NCI-H446 (cell line): ENCODE measurements at regions not wholly inside any gene's neighbourhood (a gene's known extent, or its start where the extent isn't known, plus 50 kb on each side); places are given as distances from the start of the nearest gene placed in this dataset.

Experiments
- DNase-seq, 2 experiments: peaks; one replicate each; lab custom pipeline; 2025; lab: John Stamatoyannopoulos, UW

DNA sequence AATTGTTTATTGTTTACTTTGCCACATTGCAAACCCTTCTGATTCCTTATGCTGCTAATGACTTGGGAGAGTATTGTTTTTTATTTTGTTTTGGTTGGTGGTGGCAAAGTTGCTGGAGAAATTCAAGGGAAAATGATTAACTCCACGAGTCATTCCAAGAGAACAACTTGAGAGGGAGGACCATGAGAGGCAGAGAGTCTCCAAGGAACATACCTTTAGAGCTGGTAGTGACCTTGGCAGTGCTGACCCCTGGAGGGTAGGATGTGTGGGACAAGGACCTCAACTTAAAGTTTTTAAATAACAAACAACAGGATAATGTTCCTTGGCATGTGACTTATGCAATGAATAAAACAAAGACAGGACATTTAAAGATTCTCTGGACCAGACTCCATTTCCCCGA lies 139.7 kb downstream of the LRRC70 start:
- no peak for DNase-seq

DNA sequence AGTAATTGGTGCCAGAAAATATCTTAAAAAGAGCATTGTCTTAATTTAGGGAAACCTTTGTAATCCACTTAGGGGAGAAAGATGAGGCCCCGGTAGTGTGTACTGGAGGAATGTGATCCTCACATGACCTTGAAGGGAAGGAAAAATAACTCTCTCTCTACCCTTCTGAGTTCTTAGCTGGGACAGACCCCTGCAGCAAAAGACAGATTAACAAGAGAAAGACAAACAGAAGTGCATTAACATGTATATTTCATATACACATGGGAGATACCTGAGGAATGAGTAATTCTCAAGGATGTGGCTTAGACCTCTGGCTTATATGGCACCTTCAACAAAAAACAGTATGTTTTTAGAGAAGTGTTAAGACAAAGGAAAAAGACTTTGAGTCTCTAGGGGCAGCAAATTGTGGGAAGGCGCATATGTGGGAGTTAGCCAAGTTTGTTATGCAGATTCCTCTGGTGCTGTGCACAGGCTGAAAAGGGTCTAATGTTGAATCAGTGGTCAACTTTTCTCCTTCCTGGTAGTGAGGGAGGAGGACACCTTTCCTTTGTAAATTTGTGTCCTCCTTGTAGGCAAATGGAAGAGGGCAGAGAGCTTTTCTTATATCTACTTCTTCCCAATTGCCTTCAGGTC lies 138.8 kb downstream of the LRRC70 start:
- DNase-seq, result no peak

DNA sequence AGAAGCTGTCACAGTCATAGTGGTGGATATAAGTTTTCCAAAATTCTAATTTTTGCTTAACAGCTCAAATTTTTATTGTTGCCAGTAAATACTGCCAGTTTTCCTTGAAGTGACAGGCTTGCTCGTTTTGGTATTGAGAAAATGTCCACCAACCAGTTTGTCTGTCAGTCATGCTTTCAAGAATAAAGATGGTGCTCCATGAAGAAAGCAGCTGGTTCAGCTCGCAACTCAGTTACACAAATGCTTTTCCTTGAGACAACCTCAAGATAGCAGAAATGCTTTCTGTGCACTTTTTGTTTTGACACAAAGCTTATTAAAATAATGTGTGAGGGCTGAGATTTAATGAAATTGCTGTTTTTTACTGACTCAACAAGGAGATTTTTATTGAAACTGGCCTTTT lies 135.7 kb downstream of the LRRC70 start:
- DNase-seq, result no peak

DNA sequence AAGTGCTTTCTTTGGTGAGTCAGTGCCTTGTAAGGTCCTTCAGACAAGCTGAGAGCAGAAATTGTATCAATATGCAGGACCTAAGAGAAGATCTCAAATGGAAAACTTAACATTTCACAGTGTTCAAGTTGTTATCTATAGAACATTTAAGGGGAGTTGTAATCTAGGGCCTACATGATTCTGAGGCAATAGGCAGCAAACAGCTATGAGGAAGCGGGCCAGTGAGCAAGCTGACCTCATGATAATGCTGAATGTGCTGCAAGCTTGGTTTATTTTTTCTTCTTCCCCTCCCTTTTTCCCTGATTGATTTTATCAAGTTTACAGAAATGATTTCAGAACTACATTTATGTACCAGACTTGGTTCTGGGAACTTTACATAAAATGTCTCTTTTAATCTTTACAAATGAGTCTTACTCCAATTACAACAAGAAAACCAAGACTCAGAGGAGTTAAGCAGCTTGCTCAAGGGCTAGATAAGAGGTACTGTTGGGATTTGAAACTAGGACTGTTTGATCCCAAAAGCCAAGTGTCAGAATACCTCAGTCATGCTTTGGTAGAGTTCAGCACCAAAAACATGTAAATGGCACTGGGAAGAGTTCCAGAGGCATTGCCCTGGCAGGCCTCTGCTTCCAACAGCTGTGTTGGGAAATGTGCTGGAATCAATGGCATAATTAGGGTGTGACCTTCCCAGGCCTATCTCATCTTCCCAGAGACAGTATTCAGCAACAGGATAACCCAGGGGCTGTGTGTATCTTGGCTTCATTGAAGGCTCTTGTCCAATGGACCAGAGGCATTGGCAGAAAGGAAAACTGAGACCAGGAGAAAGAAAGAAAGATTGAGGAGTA lies 130.1 kb downstream of the LRRC70 start:
- DNase-seq, result no peak

- no peak for DNase-seq
Observed at GRCh38 chr5:62707563-62707962, 128.9 kb downstream of the LRRC70 start.

GRCh38 chr5:62707131-62707530 lies 128.5 kb downstream of the LRRC70 start:
- no peak for DNase-seq

DNA sequence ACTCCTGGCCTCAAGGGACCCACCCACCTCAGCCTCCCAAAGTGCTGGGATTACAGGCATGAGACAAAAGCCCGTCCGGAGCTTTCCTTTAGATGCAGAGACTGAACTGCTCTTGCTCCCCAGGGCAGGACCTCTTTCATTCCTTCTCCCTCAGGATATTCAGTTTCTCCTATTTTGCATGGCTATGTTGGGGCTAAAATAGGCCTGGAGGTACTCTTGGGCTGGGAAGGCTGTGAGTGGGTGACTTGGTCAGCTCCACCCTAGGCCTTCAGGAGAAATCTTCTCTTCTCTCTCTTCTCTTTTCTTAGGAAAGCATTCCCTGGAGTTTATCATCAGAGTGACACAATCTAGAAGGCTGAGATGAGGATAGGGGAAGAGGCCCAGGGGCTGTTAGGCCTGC lies 126.4 kb downstream of the LRRC70 start:
- DNase-seq, result no peak

DNA sequence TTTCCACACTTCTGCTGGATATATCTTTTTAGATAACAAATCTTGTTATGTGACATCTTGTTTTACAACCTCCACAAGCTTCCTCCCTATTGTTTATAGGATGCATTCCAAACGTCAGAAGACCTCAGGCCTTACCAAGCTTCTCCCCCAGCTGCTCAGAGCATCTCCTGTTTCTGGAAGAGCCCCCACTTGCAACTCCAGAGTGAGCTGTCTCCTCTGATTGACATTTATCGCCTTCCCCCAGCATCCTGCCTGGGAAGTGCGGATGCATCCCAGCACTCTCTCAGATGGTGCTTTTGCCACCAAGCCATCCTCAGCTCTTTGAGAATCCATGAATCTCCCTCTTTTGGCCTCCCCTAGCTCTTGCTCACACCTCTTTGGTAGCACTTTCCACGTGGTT lies 123.5 kb downstream of the LRRC70 start:
- DNase-seq, result no peak

DNA sequence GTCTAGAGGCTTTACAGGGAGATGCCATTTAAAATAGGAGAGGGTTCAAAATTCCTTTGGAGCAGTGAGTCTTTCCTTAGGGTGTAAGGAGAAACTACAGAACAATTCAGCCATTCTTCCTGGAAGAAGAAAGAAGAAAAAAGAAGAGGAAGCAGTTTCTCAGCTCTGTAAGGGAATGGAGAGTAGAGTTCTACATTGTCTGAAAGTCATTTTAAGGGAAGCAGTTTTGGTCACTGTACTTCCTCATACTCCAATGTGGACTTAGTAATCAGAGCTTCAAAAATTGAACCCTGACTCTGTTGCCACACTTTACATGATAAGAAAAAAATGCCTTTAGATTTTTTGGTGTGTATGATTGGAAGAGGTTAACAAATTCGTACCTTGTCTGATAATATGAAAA lies 122.4 kb downstream of the LRRC70 start:
- DNase-seq, result no peak

GRCh38 chr5:62698756-62699155 lies 120.1 kb downstream of the LRRC70 start:
- DNase-seq, result no peak

DNA sequence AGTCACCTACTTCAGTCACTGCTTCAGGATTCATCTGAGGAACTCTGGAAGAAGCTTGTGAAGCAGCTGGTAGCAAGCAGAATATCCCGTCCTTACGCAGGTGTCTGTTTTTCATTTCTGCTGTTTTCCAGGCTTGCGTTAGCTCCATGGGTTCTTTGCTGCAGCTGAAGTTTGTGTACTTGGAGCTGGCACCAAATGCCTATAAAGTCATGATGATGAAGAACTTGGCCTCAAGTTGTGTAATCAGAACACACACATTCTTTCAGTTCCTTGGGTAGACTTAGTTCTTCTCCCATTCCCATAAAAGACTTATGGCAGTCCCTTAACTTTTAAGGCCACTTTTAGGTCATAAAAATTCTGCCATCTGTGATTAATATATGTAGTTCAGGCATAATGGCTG lies 116.7 kb downstream of the LRRC70 start:
- no peak for DNase-seq

DNA sequence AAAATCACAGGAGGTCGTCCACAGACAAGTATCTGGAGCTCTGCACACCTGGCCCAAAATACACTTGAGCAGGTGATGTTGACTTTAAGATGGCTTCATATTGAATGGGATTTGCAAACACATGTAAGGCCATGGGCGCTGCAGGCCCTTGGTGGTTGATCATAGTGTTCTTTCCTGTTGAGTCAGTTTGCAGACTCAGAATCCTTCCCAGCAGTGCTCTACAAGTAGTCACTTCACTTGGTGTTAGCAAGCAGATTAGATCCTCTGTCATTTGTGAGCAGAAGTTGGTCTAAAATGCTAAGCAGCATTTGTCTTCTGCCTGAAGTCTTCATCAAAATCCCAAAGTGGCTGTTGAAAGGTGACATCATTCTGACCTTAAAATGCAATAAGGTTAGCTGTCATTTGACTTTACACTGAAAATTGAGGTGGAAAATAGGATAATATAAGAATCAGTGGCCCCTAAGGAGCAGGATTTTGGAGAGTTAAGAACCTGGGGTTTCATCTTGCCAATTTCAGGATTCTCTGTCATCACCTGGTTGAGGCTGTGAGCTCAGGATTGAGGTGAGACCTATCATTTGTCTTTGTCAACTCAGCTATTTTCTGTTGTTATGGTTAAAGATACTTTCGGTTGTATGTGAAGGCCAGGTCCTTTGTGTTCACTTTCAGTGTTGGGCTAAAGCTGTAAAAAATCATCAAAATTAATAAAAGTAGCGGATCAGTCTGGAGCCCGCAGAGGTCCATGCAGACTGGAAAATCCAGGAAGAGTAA lies 114.5 kb downstream of the LRRC70 start:
- DNase-seq, result no peak

DNA sequence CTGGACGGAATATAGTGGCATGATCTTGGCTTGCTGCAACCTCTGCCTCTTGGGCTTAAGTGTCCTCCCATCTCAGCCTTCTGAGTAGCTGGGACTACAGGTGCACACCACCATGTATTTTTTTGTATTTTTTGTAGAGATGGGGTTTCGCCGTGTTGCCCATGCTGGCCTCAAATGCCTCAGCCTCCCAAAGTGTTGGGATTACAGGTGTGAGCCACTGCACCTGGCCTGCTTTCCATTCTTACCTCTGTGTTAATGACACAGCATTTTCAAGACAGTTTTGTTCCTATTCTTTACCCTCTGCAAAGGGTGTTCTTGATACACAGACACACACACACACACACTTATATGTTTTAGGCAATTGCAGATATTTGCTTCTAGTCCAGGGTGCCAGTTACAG lies 113.3 kb downstream of the LRRC70 start:
- DNase-seq, result no peak

DNA sequence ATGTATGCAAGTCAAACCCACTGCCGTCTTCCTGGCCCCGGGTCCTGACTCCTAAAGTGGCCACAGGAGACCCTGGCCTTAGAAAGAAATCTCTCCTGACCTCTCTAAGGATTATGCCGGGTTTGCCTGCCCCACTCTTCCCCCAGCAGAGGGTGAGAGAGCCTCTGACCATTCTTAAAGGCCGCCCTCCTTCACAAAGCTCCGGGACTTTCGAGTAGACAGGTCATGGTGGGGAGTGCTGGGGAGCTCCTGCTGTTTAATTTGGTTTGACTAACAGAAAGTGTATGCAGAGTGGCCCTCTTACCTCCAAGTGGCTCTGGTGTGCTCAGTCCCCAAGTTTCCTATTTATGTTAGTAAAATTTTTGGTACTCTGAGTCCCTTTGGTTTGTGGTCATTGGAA lies 111.8 kb downstream of the LRRC70 start:
- DNase-seq, result no peak

- DNase-seq, result no peak
Observed at GRCh38 chr5:62689599-62690368, 111.2 kb downstream of the LRRC70 start.

DNA sequence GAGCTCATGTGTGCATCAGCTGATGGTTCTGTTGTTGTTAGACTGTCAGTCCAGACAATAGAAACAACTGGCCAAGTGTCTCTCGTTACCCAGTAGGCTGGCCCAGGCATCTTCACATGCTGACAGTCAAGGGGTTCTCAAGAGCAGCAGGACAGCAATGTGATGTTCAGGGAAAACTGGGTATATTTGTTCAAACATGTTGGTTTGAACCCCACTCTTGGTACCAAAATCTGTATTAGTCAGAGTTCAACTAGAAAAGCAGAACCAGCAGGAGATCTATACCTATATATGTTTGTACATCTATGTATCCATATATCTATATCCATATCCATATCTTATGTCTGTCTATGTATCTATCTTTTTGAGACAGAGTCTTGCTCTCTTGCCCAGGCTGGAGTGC lies 108.1 kb downstream of the LRRC70 start:
- DNase-seq, result no peak

DNA sequence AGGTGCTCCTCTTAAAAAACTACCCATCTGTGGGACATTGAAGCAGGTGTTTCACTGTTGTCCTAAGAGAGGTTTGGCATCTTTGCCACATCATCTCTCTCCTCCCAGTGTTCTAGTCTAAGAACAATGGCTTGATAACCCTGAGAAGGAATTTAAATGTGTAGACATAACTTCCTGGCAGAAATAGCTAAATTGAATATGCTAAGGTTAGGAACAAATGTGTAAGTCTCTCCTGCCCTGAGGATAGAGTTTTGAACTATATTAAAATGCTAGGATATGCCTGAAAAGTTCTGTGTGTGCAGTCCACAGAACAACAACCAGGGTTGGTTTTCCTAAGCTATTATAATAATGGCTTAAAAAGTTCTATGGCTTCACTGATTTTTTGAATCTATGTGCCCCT lies 106.6 kb downstream of the LRRC70 start:
- no peak for DNase-seq

DNA sequence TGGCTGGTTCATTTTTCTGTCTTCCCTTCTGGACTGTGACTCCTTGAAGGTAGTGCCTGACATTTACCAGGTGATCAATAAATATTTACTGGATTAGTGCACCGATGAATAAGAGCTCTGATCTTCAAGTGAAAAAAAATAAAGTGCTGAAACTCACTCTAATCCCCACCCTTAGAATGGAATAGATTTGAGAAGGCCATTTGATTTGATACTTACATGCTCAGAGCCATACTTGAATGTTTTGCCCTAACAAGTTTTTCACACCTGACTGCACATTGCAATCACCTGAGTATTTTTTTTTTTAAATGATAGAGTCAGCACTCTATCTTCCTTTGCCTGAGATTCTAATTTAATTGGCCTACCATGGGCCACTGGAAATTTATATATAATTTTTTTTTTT lies 105.7 kb downstream of the LRRC70 start:
- DNase-seq, result no peak

- DNase-seq, result no peak
Observed at GRCh38 chr5:62682059-62682458, 103.4 kb downstream of the LRRC70 start.

- DNase-seq, result no peak
Observed at GRCh38 chr5:62681117-62681850, 102.7 kb downstream of the LRRC70 start.

DNA sequence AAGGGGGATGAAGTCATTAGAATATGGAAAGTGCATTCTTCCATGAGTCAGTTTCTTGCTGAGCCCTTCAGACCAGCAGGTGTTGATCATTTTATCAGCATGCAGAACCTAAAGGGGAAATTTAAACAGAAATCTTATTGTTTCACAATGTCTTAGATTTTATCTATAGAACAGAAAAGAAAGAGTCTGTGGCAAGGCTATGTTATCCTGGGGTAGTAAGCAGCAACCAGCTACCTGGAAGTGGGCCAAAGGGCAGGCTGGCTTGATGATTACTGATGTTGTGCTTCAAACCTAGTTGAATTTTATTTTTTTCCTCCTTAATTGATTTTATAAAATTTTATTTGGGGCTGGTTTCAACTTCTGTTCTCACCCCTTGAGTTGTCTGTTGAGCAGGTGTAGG lies 101.5 kb downstream of the LRRC70 start:
- DNase-seq, result no peak
